ENCODE measurements at regions not wholly inside any gene's neighbourhood (a gene's known extent, or its start where the extent isn't known, plus 50 kb on each side); places are given as distances from the start of the nearest gene placed in this dataset.

GRCh38 chr9:12613071-12613470 lies 80.1 kb upstream of the TYRP1 start:
- TF ChIP-seq GATA3 (IDR thresholded peaks at IDR 0.05; ENCODE audit: low read depth, low read length) (no peak), GATA2 (IDR thresholded peaks at IDR 0.05; ENCODE audit: low read depth, low read length) (no peak)
